GM21515 (cell line): ENCODE measurements at regions not wholly inside any gene's neighbourhood (a gene's known extent, or its start where the extent isn't known, plus 50 kb on each side); places are given as distances from the start of the nearest gene placed in this dataset.
"Not testable (repeated sequence)": the region's sequence is repeated elsewhere in the genome, so short reads cannot be mapped to it uniquely, and the experiment has no call there.

Source experiments
- ATAC-seq: cut with Tn5 transposase; IDR thresholded peaks from one replicate; pipeline ENCODE4 v1.9.1; 2021; ENCODE audit not compliant: unreplicated experiment

- no peak for ATAC-seq
Measured at GRCh38 chr10:64288404-64288803, 767.2 kb downstream of the REEP3 start.

- no peak for ATAC-seq
Measured at GRCh38 chr10:64303566-64303965, 782.4 kb downstream of the REEP3 start.

GRCh38 chr10:64306729-64307327 is 785.6 kb downstream of the REEP3 start:
- ATAC-seq, result no peak

- ATAC-seq, result no peak
Measured at GRCh38 chr10:64312876-64313275, 791.7 kb downstream of the REEP3 start.

- ATAC-seq, result no peak
Measured at GRCh38 chr10:64313967-64314366, 792.8 kb downstream of the REEP3 start.

GRCh38 chr10:64316416-64316815 is 795.2 kb downstream of the REEP3 start:
- no peak for ATAC-seq

- ATAC-seq, result no peak
Measured at GRCh38 chr10:64316833-64317232, 795.6 kb downstream of the REEP3 start.

- no peak for ATAC-seq
Measured at GRCh38 chr10:64320448-64320847, 799.2 kb downstream of the REEP3 start.

GRCh38 chr10:64329510-64329909 is 808.3 kb downstream of the REEP3 start:
- no peak for ATAC-seq

- no peak for ATAC-seq
Measured at GRCh38 chr10:64332551-64332950, 811.4 kb downstream of the REEP3 start.

- no peak for ATAC-seq
Measured at GRCh38 chr10:64334084-64334483, 812.9 kb downstream of the REEP3 start.

GRCh38 chr10:64344211-64344610 is 823.0 kb downstream of the REEP3 start:
- no peak for ATAC-seq

- ATAC-seq, result no peak
Measured at GRCh38 chr10:64345856-64346255, 824.7 kb downstream of the REEP3 start.

GRCh38 chr10:64346389-64346788 is 825.2 kb downstream of the REEP3 start:
- ATAC-seq, result no peak

- no peak for ATAC-seq
Measured at GRCh38 chr10:64350665-64351064, 829.5 kb downstream of the REEP3 start.

GRCh38 chr10:64358907-64359306 is 837.7 kb downstream of the REEP3 start:
- no peak for ATAC-seq

GRCh38 chr10:64360240-64360639 is 839.0 kb downstream of the REEP3 start:
- not testable (repeated sequence) for ATAC-seq

- no peak for ATAC-seq
Measured at GRCh38 chr10:64363687-64364086, 842.5 kb downstream of the REEP3 start.

GRCh38 chr10:64365663-64366062 is 844.5 kb downstream of the REEP3 start:
- no peak for ATAC-seq

- ATAC-seq, result no peak
Measured at GRCh38 chr10:64368298-64368697, 847.1 kb downstream of the REEP3 start.

- no peak for ATAC-seq
Measured at GRCh38 chr10:64369885-64370773, 848.9 kb downstream of the REEP3 start.

- ATAC-seq, result no peak
Measured at GRCh38 chr10:64374346-64374745, 853.1 kb downstream of the REEP3 start.
